Muscle of arm (tissue), 1 donor: ENCODE measurements at regions not wholly inside any gene's neighbourhood (a gene's known extent, or its start where the extent isn't known, plus 50 kb on each side); places are given as distances from the start of the nearest gene placed in this dataset.
"Not testable (repeated sequence)": the region's sequence is repeated elsewhere in the genome, so short reads cannot be mapped to it uniquely, and the experiment has no call there.

Experiments used
- DNase-seq: peaks from one replicate; pipeline ENCODE4 v3.0.0-alpha.2; 2013

DNA sequence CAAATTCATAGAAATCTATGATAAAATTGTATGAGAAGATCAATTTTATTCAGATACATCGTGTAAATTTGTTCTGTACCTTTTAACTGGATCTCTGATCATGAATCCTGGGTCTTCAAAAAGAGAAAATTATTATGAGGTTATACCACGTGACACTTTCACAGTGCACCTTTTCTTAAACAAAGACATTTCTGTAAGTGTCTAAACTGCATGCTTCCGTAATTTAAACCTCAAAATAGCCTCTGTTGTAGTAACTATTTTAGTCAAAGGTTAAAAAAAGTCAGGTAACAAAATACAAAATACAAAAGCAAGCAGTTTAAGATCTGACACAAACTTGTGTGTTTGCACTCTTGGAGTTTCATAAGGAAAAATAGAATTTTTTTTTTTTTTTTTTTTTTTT, 171.3 kb downstream of the SPIN4 start:
- DNase-seq, result not testable (repeated sequence)

DNA sequence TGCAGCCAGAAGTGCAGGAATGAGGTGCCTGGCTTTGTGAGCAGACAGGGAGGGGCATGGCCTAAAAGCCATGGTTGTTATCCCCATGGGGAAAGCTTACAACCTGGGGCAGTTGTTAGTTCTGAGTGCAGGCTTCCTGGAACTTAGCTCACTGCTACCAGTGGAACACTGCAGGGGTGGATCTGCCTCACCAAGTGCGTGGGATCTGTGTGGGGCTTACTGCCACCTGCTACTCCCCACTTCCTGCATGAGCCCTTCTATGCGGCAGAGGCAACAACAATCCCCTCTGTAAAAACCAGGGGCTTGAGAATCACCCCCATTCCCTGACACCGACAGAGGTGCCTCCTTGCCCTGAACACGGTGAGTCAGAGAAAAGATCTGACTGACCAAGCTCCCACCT, 174.6 kb downstream of the SPIN4 start:
- DNase-seq, result not testable (repeated sequence)

DNA sequence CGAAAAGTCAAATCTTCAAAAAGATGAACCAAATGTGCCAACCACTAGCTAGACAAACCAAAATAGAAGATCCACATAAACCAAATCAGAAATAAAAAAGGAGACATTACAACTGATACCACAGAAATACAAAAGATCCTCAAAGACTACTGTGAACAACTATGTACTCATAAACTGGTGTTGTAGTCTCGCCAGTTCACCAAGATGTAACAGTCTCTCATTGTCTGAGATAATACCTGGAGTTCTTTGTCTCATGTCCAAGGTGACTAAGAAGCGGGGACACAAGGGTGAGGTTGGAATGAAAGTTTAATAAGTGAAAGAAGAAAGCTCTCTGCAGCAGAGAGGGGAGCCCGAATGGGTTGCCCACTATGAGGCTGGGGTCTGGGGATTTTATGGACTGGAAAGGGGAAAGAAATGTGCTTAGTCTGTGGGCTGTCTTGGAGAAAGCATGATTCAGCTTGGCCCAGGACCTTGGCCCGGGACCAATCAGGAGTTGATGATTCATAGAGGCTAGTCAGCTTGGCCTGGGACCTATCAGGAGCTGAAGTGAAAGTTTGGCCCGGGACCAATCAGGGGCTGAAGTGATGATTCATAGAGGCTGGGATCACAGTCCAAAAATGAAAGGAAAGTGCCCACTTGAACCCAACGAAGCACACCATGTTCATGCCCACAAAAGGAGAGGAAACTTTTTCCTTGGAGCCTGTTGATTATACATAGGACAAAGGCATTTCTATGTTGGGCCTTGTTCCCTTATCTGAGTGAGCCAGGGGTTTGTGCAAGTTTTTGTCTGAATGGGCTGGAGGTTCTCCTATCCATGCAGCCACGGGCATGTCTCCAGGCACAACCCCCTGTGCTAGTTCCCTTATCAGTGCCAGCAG, 177.1 kb downstream of the SPIN4 start:
- not testable (repeated sequence) for DNase-seq

DNA sequence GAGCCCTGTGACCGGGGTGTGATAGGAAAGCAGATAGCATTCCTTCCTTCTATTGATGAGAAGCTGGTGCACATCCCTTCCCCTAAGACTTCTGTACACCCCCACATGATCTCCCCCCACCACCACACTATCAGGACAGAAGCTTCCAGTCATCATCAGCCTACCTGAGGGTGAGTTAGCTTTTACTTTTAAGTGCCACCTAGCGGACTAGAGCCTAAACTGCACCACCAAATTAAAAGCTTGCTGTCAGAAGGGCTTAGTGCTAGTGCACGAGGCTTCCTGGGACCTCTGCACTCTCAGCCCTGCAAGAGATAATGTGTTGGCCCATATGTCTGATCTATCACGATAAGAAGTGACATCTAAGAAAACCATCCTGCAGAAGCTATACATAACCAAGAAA, 181.7 kb downstream of the SPIN4 start:
- not testable (repeated sequence) for DNase-seq

DNA sequence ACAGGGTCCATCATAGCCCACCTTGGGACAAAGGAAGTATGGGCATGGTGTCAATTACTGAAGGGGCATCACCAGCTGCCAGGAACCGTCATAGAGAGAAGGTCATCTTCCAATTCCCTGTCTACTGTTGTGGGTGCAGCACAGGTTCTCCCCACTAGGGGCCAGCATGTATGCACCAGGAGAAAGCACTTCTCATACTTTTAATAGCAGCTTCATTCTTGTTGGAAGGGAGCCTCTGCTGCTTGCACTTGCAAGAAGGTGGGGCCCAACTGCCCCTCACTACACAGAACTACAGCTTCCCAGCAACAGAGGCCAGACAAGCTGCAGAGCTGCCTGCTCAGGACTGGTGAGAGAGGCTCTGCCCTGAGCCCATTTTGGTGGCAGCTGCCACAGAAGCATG, 182.2 kb downstream of the SPIN4 start:
- DNase-seq, result not testable (repeated sequence)

DNA sequence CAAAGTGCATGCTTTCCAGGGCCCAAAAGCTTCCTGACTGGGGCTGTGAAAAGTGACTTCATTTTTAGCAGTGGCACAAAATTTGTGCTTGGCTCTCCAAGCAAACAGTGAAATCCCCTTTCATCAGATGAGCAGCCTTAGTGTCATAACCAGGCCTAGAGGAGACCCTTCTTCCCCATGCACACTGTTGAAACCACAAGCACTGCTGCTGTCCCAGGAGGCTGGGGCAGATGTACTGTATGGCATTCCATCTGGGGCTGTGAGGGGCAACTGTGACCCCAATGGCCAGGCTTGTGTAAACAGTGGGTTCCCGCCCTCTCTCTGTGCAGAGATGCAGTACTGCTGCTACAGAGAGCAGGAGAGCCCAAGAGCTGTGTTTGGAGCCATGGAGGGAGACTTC, 184.1 kb downstream of the SPIN4 start:
- DNase-seq, result not testable (repeated sequence)

DNA sequence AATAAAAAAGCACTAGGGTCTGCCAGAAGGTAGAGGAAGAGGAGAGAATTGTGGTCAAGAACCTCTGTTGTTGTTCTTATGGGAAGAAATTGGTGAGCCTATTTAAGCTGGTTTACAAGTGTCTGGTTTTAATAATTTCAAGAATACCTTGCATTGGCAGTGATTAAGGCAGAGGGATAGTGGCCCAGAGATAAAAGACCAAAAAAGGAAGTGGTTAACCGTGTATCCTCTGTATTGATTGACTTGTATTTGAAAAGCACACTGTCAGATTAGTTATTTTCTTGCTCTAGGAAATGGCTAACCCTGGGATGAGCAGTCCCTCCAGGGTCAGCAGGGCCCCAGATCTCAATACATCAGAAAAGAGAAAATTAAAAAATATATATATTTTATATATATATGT, 190.1 kb downstream of the SPIN4 start:
- DNase-seq, result not testable (repeated sequence)

DNA sequence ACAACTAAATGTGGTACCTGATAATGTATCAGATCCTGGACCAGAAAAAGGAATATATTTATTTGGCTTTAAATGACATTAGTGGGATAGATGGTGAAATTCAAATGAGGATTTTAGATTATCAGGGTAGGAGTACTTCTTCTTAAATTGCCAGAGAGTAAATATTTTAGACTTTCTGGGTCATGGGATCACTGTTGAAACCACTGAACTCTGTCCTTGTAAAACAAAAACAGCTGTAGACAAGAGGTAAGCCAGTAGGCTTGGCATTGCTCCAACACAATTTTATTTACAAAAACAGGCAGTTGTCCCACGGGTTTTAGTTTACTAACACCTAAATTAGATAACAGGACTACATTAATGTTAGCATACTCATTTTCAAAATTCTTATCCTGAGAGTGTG, 190.8 kb downstream of the SPIN4 start:
- DNase-seq, result not testable (repeated sequence)

DNA sequence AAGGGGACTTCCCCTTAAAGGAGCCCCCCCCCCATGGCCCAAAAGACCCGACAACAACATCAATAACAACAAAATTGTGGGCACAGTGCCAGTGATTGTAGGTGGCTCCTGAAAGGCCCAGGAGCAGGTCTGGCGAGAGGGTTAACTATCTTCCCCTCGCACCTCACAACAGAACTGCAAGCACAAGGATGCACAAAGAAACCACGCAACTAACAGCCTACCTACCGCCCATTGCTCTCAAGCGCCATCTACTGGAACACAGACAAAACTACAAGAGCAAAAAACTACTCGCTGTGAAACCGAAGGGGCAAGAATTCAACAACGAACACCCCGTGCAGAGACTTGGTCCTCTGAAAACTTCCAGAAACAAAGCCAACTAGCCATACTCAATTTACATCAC, 205.6 kb downstream of the SPIN4 start:
- DNase-seq, result not testable (repeated sequence)

DNA sequence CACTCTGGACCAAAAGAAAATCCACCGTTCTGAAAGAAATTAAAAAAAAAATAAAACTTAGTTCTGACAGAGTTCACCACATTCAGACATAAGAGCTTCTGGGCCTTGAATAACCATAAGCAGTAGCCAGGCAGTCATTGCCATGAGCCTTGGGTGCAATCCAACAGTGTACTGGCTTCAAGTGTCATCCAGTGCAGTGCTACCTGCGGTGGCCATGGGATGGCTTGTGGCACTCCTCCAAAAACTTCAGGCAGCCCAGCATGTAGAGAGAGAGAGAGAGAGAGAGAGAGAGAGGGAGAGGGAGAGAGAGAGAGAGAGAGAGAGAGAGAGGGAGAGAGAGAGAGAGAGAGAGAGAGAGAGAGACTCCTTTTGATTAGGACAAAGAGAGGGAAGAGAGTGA, 208.5 kb downstream of the SPIN4 start:
- not testable (repeated sequence) for DNase-seq

DNA sequence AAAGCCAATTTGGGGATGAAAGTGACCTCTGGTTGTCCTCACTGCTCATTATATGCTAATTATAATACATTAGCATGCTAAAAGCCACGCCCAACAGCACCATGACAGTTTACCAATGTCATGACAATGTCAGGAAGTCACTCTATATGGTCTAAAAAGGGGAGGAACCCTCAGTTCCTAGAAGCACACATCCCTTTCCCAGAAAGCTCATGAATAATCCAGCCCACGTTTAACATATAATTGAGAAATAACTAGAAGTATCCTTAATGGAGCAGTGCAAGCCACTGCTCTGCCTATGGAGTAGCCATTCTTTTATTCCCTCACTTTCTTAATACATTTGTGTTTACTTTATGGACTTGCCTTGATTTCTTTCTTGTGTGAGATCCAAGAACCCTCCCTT, 215.3 kb downstream of the SPIN4 start:
- DNase-seq, result not testable (repeated sequence)

DNA sequence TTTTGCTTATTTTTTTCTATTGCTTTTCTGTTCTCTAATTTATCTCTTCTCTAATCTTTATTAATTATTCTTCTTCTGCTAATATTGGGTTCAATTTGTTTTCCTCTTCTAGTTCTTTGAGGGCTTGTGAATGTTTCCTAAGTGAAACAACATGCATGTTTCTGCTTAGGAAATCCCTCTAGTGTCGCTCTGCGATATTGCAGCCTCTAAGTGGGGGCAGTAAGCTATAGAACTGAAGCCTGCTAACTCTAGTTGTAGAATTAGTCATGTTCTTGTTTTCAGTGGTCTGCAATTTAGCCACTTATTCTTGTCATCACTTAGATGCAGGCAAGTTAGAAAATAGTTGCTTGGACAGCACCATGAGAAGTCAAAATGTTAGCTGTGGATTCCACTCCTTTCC, 222.6 kb downstream of the SPIN4 start:
- DNase-seq, result no peak

DNA sequence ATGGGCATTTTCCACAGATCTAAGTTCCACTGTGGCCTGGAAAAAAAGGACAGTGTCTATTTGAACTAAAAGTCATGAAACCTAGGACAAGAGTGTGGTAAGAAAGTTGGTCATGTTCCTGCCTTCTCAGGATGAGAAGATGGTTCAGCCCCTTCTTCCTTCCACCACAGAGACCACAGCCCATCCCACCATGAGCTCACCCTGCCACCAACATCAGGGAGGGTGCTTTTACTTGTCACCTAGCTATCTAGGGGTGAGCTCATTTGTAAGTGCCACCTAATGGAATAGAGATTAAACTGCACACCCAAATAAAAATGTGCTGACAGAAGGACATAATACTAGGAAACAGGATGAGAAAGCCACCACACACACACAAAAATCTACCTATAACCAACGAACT, 235.9 kb downstream of the SPIN4 start:
- DNase-seq, result no peak

DNA sequence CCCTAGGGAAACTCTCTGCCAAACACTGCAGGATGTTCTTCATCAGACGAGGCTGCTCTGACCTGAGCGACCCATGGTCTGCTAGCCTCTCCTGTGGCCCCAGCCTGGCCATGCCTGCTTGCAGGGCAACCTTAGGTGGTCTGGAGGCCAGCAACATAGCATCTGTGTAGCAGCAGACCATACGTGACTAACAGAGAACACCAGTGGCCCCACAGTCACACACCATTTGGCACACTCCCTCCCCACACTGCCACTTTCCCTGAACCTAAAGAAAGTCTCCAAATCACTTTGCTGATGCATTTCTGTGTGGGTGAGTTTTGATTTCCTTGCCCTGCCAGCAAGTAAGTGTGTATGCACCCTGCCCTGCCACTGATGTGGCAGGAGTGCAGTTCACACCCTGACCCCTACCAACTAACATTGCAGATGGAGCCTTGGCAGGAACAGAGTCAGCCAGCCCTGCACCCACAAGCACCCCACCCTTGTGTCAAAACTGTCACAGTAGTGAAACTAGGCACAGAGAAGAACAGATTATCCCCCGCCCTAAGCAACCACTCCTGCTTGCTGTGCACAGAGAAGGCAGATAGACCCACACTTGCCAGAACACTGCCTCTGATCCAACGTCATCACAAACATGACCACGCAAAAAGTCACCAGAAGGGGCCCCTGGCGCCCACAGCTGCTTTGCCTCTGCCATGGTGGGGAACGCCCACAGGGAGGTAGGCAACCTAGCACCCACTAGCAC, 249.1 kb downstream of the SPIN4 start:
- DNase-seq, result no peak

DNA sequence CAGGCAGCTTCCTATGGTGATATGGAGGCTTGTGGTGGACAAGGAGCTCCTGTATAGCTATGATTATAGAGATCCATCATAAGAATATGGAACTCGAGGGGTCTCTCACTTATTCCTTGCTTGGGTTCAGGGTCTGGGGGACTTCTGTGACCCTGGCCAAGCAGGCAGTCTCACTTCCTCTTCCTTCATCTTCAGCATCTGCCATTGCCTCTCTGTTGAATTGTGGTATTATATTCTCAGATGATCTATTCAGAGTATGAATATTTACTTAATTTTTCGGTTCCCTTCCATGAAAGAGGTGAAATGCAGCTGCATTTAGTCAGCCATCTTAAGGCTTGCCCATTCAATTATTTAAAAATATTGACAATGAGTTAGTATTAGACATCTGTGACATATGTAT, 292.9 kb downstream of the SPIN4 start:
- DNase-seq, result no peak

DNA sequence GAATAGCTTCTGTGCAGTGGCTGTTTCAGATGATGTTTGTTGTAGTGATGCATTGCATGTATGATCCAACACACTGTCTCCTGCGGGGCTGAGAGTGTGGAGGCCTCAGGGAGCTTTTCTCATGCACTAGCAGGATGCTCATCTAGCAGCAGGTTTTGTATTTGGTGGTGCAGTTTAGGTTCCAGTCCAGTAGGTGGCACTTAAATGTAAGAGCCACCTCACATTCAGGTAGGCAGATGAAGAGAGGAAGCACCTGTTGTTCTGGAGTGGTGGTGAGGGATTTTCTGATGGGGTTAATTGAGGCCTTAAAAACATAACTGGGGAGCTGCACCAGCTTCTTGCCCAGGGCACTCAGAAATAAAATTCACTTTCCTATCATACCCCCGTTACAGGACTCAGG, 300.9 kb downstream of the SPIN4 start:
- no peak for DNase-seq

DNA sequence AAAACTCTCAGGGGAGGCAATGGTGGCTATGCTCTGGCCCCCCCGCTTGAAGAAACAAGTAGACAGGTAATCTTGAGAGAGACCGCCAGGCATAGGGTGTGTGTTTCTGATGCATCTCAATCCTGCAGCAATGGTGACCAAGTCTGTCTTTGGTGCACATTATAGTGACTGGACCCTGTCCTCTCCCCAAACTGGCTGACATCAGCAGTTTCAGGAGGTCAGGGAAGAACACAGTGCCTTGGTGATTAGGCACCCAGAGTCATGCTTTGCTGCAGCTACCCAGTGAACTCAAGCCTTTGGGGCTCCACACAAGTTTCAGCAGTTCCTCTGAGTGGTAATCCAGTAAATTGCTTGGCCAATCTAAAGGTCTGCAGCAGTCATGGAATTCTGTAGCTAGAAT, 318.3 kb downstream of the SPIN4 start:
- DNase-seq, result no peak

DNA sequence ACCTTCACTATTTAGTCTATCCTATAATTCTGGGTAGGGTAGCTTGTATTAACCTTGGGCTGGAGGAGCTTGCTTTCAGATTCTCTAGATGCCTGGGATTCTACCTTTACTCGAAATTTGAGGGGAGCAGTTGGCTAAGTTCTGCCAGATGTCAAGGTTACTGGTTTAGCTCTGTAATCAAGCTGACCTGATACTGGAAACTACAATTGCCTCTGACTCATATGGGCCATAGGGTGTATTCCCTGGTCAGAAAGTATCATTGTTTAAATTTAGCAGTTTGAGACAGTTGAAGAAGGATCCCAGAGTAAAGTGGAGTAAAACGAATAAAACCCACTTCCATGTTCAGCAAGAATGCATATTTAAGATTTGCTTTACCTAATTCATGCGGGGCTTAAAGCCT, 337.6 kb downstream of the SPIN4 start:
- DNase-seq, result no peak

DNA sequence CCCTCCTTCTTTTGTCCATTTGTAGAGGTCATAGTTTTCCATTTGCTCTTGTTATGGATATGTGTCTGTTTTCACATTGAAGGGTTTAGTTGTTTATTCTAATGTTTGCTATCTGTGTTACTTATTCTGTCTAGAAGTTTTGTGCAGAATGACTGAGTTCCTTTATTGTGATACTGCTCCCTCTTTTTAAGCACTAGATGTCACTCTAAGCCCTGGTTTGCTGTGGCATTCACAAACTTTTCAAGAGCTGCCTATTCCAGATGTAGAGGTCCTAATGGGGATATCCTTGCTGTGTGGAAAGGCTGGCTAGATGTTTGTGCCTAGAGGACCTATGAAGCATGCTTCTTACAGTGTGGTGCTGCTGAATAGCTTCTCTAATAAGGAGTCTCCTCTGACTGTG, 338.6 kb downstream of the SPIN4 start:
- no peak for DNase-seq

DNA sequence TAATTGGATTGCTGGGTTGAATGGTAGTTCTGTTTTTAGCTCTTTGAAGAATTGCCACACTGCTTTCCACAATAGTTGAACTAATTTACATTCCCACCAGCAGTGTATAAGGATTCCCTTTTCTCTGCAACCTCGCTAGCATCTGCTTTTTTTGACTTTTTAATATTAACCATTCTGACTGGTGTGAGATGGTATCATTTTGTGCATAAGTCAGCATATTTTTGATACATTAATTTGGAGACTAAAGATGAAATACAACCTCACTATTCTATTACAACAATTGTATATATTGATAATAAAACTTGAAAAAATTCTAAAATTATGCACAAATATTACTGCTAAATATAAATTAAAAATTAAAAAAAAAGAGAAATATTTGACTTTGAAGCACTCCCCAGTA, 350.9 kb downstream of the SPIN4 start:
- not testable (repeated sequence) for DNase-seq
